GM23248 (cell line): ENCODE measurements at regions not wholly inside any gene's neighbourhood (a gene's known extent, or its start where the extent isn't known, plus 50 kb on each side); places are given as distances from the start of the nearest gene placed in this dataset.

Source experiments
- DNase-seq: peaks from one replicate; pipeline ENCODE4 v3.0.0-alpha.2; 2015
- H2AFZ ChIP-seq: fragments of 200-600 bp; sonication (generic); 2 replicates; pipeline ENCODE4 v1.6.1; 2016; ENCODE audit warnings: antibody characterized with exemption
- H3F3A ChIP-seq: fragments of 200-600 bp; sonication (generic); 2 replicates; pipeline ENCODE4 v1.6.1; 2016; ENCODE audit warnings: mild to moderate bottlenecking, antibody characterized with exemption, mixed run types; ENCODE audit not compliant: insufficient read depth
- H3K27ac ChIP-seq: fragments of 200-600 bp; sonication (generic); 2 replicates; pipeline ENCODE4 v1.5.1; 2016; ENCODE audit warnings: mild to moderate bottlenecking
- H3K27me3 ChIP-seq: fragments of 200-600 bp; sonication (generic); replicated peaks from 2 replicates; pipeline ENCODE4 v1.6.1; 2016; ENCODE audit warnings: mild to moderate bottlenecking; ENCODE audit not compliant: insufficient read depth
- H3K36me3 ChIP-seq: fragments of 200-600 bp; sonication (generic); 2 replicates; pipeline ENCODE4 v1.6.1; 2016; ENCODE audit warnings: low read depth, mild to moderate bottlenecking
- H3K4me1 ChIP-seq: fragments of 200-600 bp; sonication (generic); 2 replicates; pipeline ENCODE4 v1.6.1; 2016; ENCODE audit warnings: mild to moderate bottlenecking; ENCODE audit not compliant: insufficient read depth
- H3K4me2 ChIP-seq: fragments of 200-600 bp; sonication (generic); one replicate; pipeline ENCODE4 v1.6.1; 2016; ENCODE audit warnings: mild to moderate bottlenecking; ENCODE audit not compliant: unreplicated experiment
- H3K4me3 ChIP-seq: fragments of 200-600 bp; sonication (generic); 2 replicates; pipeline ENCODE4 v1.5.1; 2016; ENCODE audit warnings: mild to moderate bottlenecking
- H3K79me2 ChIP-seq: fragments of 200-600 bp; sonication (generic); 2 replicates; pipeline ENCODE4 v1.6.1; 2016; ENCODE audit warnings: mild to moderate bottlenecking; ENCODE audit not compliant: insufficient read depth
- H3K9ac ChIP-seq: fragments of 200-600 bp; sonication (generic); 2 replicates; pipeline ENCODE4 v1.6.1; 2016; ENCODE audit warnings: mild to moderate bottlenecking
- H3K9me2 ChIP-seq: fragments of 200-600 bp; sonication (generic); 2 replicates; pipeline ENCODE4 v1.6.1; 2016; ENCODE audit warnings: mixed run types, mild to moderate bottlenecking, moderate library complexity; ENCODE audit not compliant: insufficient read depth
- H3K9me3 ChIP-seq: fragments of 200-600 bp; sonication (generic); one replicate; pipeline ENCODE4 v1.6.1; 2017; ENCODE audit warnings: low read depth
- H4K20me1 ChIP-seq: fragments of 200-600 bp; sonication (generic); 2 replicates; pipeline ENCODE4 v1.6.0; 2016; ENCODE audit not compliant: insufficient read depth
- EZH2 ChIP-seq: fragments of 200-600 bp; sonication (generic); IDR thresholded peaks from 2 replicates; pipeline ENCODE4 v1.6.1; 2018; ENCODE audit warnings: antibody characterized with exemption, mild to moderate bottlenecking; ENCODE audit not compliant: insufficient read depth, poor library complexity, severe bottlenecking
- EZH2phosphoT487 ChIP-seq: fragments of 200-600 bp; sonication (generic); IDR thresholded peaks from 2 replicates; pipeline ENCODE4 v1.6.1; 2018; ENCODE audit warnings: antibody characterized with exemption, moderate library complexity, mild to moderate bottlenecking, low read depth; ENCODE audit not compliant: insufficient read depth
- WGBS, 2 experiments: methylation state at CpG; one replicate each; pipeline ENCODE4 v1.1.6; 2015 to 2017; ENCODE audit warnings: low lambda C conversion rate in 2 of 2, low coverage in 1 of 2; ENCODE audit errors: missing lambda C conversion rate in 2 of 2; 5-methylcytosine and 5-hydroxymethylcytosine counted together
- in situ Hi-C: fragments of 300-500 bp; cut with MboI; formaldehyde crosslinking; loops from 2 replicates; pipeline ENCODE4 v1.15.0; 2020

DNA sequence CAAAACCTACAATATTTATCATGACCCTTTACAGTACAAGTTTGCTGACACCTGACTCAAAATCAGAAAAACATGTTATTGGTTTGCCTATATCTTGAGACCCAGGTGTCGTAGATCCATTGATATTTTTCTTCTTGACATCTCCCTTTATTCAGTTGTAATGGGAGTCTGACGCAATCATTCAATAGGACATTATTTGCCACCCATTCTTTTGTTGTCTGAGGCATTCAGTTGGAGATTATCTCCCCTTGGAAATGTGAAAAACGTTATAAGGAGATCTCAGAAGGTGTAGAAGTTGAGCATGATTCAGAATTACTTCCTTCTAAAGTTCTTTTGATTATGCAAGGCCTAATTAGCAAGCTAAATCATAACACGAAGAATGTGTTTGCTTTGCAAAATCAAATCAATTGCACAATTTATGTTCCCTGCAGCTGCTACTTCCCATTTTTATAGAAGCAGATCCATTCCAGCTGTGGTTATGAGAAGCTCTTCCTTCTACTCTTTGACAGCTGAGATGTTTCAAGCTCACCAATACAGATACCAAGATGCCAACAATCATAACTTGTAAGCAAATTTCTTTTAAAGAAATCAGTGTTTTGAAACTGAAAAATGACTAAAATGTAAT is 228.2 kb upstream of the SYT1 start:
- 41 to 44% methylated on average over 4 of the region's 4 CpGs for WGBS, 2 experiments
- no peaks in the 10 kb centered on the region for H3F3A ChIP-seq
- in situ Hi-C loops, result no loop called here
- no peak overlapping the region for H3K9ac ChIP-seq
- no peaks in the 10 kb centered on the region for H3K79me2 ChIP-seq
- peak overlapping the region; percentile 13; the same call in 1 of the 2 replicates for H2AFZ ChIP-seq
- H4K20me1 ChIP-seq, result no peaks in the 10 kb centered on the region
- H3K27me3 ChIP-seq, result no peaks in the 10 kb centered on the region
- no peak overlapping the region for H3K27ac ChIP-seq
- no peak overlapping the region for H3K4me3 ChIP-seq
- no peak for TF ChIP-seq EZH2
- TF ChIP-seq EZH2phosphoT487, result no peak
- H3K9me3 ChIP-seq, result no peaks in the 10 kb centered on the region
- no peaks in the 10 kb centered on the region for H3K9me2 ChIP-seq
- H3K36me3 ChIP-seq, result no peaks in the 10 kb centered on the region
- peak; percentile 2 for DNase-seq
- no peaks in the 10 kb centered on the region for H3K4me1 ChIP-seq
- peak overlapping the region; percentile 8 for H3K4me2 ChIP-seq

DNA sequence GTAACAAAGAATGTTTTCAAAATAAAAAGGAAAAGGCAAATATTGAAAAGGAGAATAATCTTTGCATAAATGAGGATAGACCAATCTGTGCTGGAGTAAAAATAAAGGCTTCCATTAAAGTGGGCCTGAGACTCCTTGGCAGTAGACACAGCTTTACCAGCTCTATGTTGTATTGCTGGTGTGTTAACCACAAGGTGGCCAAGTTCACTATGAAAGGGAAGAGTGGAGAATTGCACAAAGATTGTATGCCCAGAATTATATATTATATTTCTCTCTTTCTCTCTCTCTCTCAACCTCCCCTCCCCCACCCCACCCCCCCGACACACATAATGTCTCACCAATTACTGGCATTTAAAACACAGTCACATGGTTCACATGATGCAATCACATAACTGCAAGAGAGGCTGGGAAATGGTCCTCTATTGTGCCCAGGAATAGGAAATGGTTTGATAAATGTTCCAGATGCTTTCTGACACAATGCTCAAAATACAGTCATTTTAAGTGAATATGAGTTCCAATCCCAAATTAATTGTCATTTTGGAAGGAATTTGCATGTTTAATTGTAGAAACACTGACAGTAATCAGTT is 222.6 kb upstream of the SYT1 start:
- in situ Hi-C loops, result no loop called here
- no peak for DNase-seq
- WGBS, 2 experiments, result 96 to 100% methylated on average over 1 of the region's 1 CpG

GRCh38 chr12:78645956-78646355 is 218.6 kb upstream of the SYT1 start:
- no peaks in the 10 kb centered on the region for H3F3A ChIP-seq
- H3K79me2 ChIP-seq, result no peaks in the 10 kb centered on the region
- in situ Hi-C loops, result no loop called here
- no peak overlapping the region for H3K4me2 ChIP-seq
- H3K27ac ChIP-seq, result no peak overlapping the region
- no peaks in the 10 kb centered on the region for H3K9me2 ChIP-seq
- no peaks in the 10 kb centered on the region for H4K20me1 ChIP-seq
- TF ChIP-seq EZH2phosphoT487, result no peak
- 0 out of 2 replicates have a peak overlapping the region, but pooled peaks have one; percentile 3 for H2AFZ ChIP-seq
- H3K4me3 ChIP-seq, result no peak overlapping the region
- no peaks in the 10 kb centered on the region for H3K27me3 ChIP-seq
- WGBS, 2 experiments, result 4 to 6% methylated on average over 2 of the region's 2 CpGs
- no peak for DNase-seq
- no peak overlapping the region for H3K9ac ChIP-seq
- no peaks in the 10 kb centered on the region for H3K9me3 ChIP-seq
- H3K4me1 ChIP-seq, result no peaks in the 10 kb centered on the region
- H3K36me3 ChIP-seq, result no peaks in the 10 kb centered on the region

More for the DNA sequence above, 222.6 kb upstream of the SYT1 start:
- no peaks in the 10 kb centered on the region for H4K20me1 ChIP-seq
- no peak overlapping the region for H3K4me3 ChIP-seq
- H3K9me3 ChIP-seq, result no peaks in the 10 kb centered on the region
- H3K4me2 ChIP-seq, result no peak overlapping the region
- H3K27me3 ChIP-seq, result no peaks in the 10 kb centered on the region
- H3K4me1 ChIP-seq, result no peaks in the 10 kb centered on the region
- no peaks in the 10 kb centered on the region for H3K79me2 ChIP-seq
- no peaks in the 10 kb centered on the region for H3K36me3 ChIP-seq
- H3K9me2 ChIP-seq, result no peaks in the 10 kb centered on the region
- no peaks in the 10 kb centered on the region for H3F3A ChIP-seq
- no peak for TF ChIP-seq EZH2
- TF ChIP-seq EZH2phosphoT487, result no peak
- no peak overlapping the region for H3K9ac ChIP-seq
- H2AFZ ChIP-seq, result no peak overlapping the region
- H3K27ac ChIP-seq, result no peak overlapping the region

DNA sequence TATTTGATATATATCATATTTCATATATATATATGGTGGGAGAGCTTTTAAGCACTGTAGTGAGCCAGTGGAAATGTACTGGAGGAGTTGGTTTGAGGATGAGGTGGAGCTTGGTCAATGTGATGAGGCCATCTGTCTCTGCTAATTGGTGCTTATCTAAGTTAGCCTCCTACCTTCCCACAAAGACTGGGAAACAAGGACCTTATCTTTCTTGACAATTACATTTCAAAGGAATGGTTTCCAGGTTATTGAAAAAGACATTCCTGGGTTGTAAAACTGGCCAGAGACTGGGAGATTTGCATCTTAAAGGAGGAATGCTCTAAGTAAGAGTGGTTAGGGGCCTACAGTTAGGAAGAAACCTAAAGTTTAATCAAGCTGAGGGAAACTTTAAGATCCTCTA is 212.8 kb upstream of the SYT1 start:
- no peaks in the 10 kb centered on the region for H3K79me2 ChIP-seq
- H3K36me3 ChIP-seq, result no peaks in the 10 kb centered on the region
- H3K4me1 ChIP-seq, result no peaks in the 10 kb centered on the region
- no peak overlapping the region for H3K4me2 ChIP-seq
- in situ Hi-C loops, result no loop called here
- TF ChIP-seq EZH2, result no peak
- TF ChIP-seq EZH2phosphoT487, result no peak
- no peak overlapping the region for H2AFZ ChIP-seq
- no peaks in the 10 kb centered on the region for H3K27me3 ChIP-seq
- no peaks in the 10 kb centered on the region; the same call in 1 of the 2 replicates for H3K9me2 ChIP-seq
- H3F3A ChIP-seq, result no peaks in the 10 kb centered on the region
- H3K9ac ChIP-seq, result no peak overlapping the region
- no peaks in the 10 kb centered on the region for H4K20me1 ChIP-seq
- no peak for DNase-seq
- H3K27ac ChIP-seq, result no peak overlapping the region
- no peak overlapping the region for H3K4me3 ChIP-seq
- H3K9me3 ChIP-seq, result no peaks in the 10 kb centered on the region

DNA sequence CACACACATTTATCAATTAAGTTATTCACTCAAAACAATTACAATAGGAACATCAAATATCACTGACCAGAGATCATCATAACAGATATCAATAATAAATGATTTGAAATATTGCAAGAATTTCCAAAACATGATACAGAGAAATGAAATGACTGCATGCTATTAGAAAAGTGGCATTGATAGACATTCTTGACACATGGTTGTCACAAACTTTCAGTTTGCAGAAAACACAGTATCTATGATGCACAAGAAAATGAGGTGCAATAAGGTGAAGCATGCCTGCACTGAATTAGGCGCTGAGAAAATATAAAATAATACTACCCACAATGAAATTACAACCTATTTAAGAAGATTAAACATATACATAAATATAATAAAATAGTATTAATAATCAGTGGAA is 198.0 kb upstream of the SYT1 start:
- no peaks in the 10 kb centered on the region for H3K4me1 ChIP-seq
- TF ChIP-seq EZH2phosphoT487 (no peak), EZH2 (no peak)
- H3F3A ChIP-seq, result no peaks in the 10 kb centered on the region
- WGBS, 2 experiments, result 75 to 88% methylated on average over 1 of the region's 1 CpG
- no peak overlapping the region for H3K4me3 ChIP-seq
- H3K27me3 ChIP-seq, result no peaks in the 10 kb centered on the region
- H3K9me3 ChIP-seq, result no peaks in the 10 kb centered on the region
- DNase-seq, result no peak
- in situ Hi-C loops, result no loop called here
- H3K9ac ChIP-seq, result no peak overlapping the region
- H3K79me2 ChIP-seq, result no peaks in the 10 kb centered on the region
- H3K4me2 ChIP-seq, result no peak overlapping the region
- H3K36me3 ChIP-seq, result no peaks in the 10 kb centered on the region
- H2AFZ ChIP-seq, result no peak overlapping the region
- H3K9me2 ChIP-seq, result no peaks in the 10 kb centered on the region
- H4K20me1 ChIP-seq, result no peaks in the 10 kb centered on the region
- H3K27ac ChIP-seq, result no peak overlapping the region
